GM12878 (cell line): ENCODE measurements at regions not wholly inside any gene's neighbourhood (a gene's known extent, or its start where the extent isn't known, plus 50 kb on each side); places are given as distances from the start of the nearest gene placed in this dataset.

Experiments
- ATAC-seq: fragments of 200-7000 bp; cut with Tn5 transposase; 3 replicates; pipeline ENCODE4 v1.9.1; 2020; ENCODE audit warnings: mild to moderate bottlenecking, moderate library complexity
- BruUV-seq: library from RNA; stranded (reverse); fragments of 400-500 nt; replicated peaks from 2 replicates; lab custom pipeline; 2021; lab: Mats Ljungman, UMichigan
- CTCF ChIA-PET: fragments of 300-600 bp; sonication (Branson Sonifier 250); formaldehyde crosslinking; extraction: SDS; loops from one replicate; lab custom pipeline; 2021; ENCODE audit warnings: inconsistent platforms; lab: Yijun Ruan, JAX
- POLR2A ChIA-PET: fragments of 350-600 bp; formaldehyde crosslinking; extraction: SDS; loops from one replicate; lab custom pipeline; 2021; ENCODE audit warnings: inconsistent platforms; lab: Charles Lee
- RAD21 ChIA-PET: fragments of 300-600 bp; sonication (Branson Sonifier 250); formaldehyde crosslinking; loops from one replicate; lab custom pipeline; 2023; ENCODE audit warnings: antibody characterized with exemption; ENCODE audit not compliant: unreplicated experiment; lab: Charles Lee
- SMC1A ChIA-PET: fragments of 300-600 bp; sonication (Branson Sonifier 250); formaldehyde crosslinking; loops from one replicate; lab custom pipeline; 2023; ENCODE audit not compliant: unreplicated experiment, uncharacterized antibody; lab: Charles Lee
- DNase-seq: peaks from one replicate; pipeline ENCODE4 v3.0.0-alpha.2; 2011; ENCODE audit warnings: low read depth, low spot score
- FAIRE-seq: peaks from 3 replicates; lab custom pipeline; 2011; peaks lifted over from hg19 to GRCh38; lab: Jason Lieb, UNC
- H2AFZ ChIP-seq: 2 replicates; pipeline ENCODE4 v1.6.0; 2011; ENCODE audit warnings: low read depth, low read length, control low read depth; ENCODE audit not compliant: control insufficient read depth
- H3K27ac ChIP-seq: 2 replicates; pipeline ENCODE4 v1.5.1; 2011; ENCODE audit warnings: control low read depth; ENCODE audit not compliant: control insufficient read depth, insufficient read depth
- H3K27me3 ChIP-seq, 2 experiments: replicated peaks in 1 of 2; 2 replicates each; pipeline versions ENCODE4 v1.6.0 to v1.6.1; 2011; ENCODE audit warnings: low read length in 1 of 2; ENCODE audit not compliant: control insufficient read depth in 2 of 2, insufficient read depth in 2 of 2
- H3K36me3 ChIP-seq, 2 experiments: 2 replicates each; pipeline ENCODE4 v1.5.1; 2011; ENCODE audit warnings: low read length in 1 of 2; ENCODE audit not compliant: control insufficient read depth in 2 of 2, insufficient read depth in 2 of 2
- H3K4me1 ChIP-seq: 2 replicates; pipeline ENCODE4 v1.6.1; 2011; ENCODE audit warnings: mild to moderate bottlenecking, low read length, moderate library complexity, mixed read lengths; ENCODE audit not compliant: control insufficient read depth, insufficient read depth
- H3K4me2 ChIP-seq: 2 replicates; pipeline ENCODE4 v1.6.0; 2011; ENCODE audit warnings: control low read depth; ENCODE audit not compliant: control insufficient read depth, insufficient read depth
- H3K4me3 ChIP-seq: fragments of 200-600 bp; sonication (generic); 2 replicates; pipeline ENCODE4 v1.5.1; 2016
- H3K79me2 ChIP-seq: 2 replicates; pipeline ENCODE4 v1.6.0; 2011; ENCODE audit warnings: low read length; ENCODE audit not compliant: control insufficient read depth, insufficient read depth
- H3K9ac ChIP-seq: 2 replicates; pipeline ENCODE4 v1.8.0; 2011; ENCODE audit warnings: low read length, control low read depth, mixed read lengths; ENCODE audit not compliant: control insufficient read depth, insufficient read depth
- H3K9me3 ChIP-seq: replicated peaks from 3 replicates; pipeline ENCODE4 v1.5.1; 2011; ENCODE audit warnings: mild to moderate bottlenecking, low read length; ENCODE audit not compliant: control insufficient read depth, insufficient read depth
- H4K20me1 ChIP-seq: 2 replicates; pipeline ENCODE4 v1.6.0; 2011; ENCODE audit not compliant: control insufficient read depth, insufficient read depth
- CHD2 ChIP-seq: IDR thresholded peaks from 2 replicates; pipeline ENCODE4 v1.6.1; 2011; ENCODE audit warnings: low read depth, low read length, improper control_type of control experiment, borderline replicate concordance
- EZH2 ChIP-seq: IDR thresholded peaks from 2 replicates; pipeline ENCODE4 v1.6.1; 2012; ENCODE audit warnings: low read depth, mild to moderate bottlenecking, control low read depth, inconsistent platforms, low read length, borderline replicate concordance; ENCODE audit not compliant: control insufficient read depth
- GABPA ChIP-seq: IDR thresholded peaks from 2 replicates; pipeline ENCODE4 v1.6.1; 2014; ENCODE audit warnings: antibody characterized with exemption, low read depth, mild to moderate bottlenecking, inconsistent platforms
- IRF4 ChIP-seq: IDR thresholded peaks from 2 replicates; pipeline ENCODE4 v1.6.1; 2011; ENCODE audit warnings: low read depth, low read length
- JUNB ChIP-seq: IDR thresholded peaks from 2 replicates; pipeline ENCODE4 v1.6.1; 2016; ENCODE audit warnings: antibody characterized with exemption, mild to moderate bottlenecking
- LARP7 ChIP-seq: fragments of 450-650 bp; IDR thresholded peaks from 2 replicates; pipeline ENCODE4 v1.6.1; 2017; ENCODE audit warnings: mild to moderate bottlenecking
- NFYB ChIP-seq: IDR thresholded peaks from 2 replicates; pipeline ENCODE4 v1.6.1; 2011; ENCODE audit warnings: low read depth, mild to moderate bottlenecking, low read length, improper control_type of control experiment, moderate library complexity; ENCODE audit not compliant: insufficient read depth
- POU2F2 ChIP-seq: IDR thresholded peaks from 3 replicates; pipeline ENCODE4 v1.6.1; 2011; ENCODE audit warnings: low read depth, mild to moderate bottlenecking, low read length, borderline replicate concordance
- RELA ChIP-seq: fragments of 450-650 bp; IDR thresholded peaks from 2 replicates; pipeline ENCODE4 v1.8.0; 2014; ENCODE audit warnings: borderline replicate concordance; ENCODE audit not compliant: partially characterized antibody
- SMARCA5 ChIP-seq: fragments of 450-650 bp; IDR thresholded peaks from 2 replicates; pipeline ENCODE4 v1.6.1; 2017; ENCODE audit warnings: mild to moderate bottlenecking
- SUZ12 ChIP-seq: fragments of 200-600 bp; sonication (generic); IDR thresholded peaks from one replicate; pipeline ENCODE4 v1.6.1; 2018; ENCODE audit warnings: antibody characterized with exemption, mild to moderate bottlenecking; ENCODE audit not compliant: unreplicated experiment
- TCF3 ChIP-seq: IDR thresholded peaks from 2 replicates; pipeline ENCODE4 v1.6.1; 2012; ENCODE audit warnings: low read depth, mild to moderate bottlenecking, low read length, borderline replicate concordance; ENCODE audit not compliant: insufficient read depth
- ZBED1 ChIP-seq: IDR thresholded peaks from 2 replicates; pipeline ENCODE4 v1.6.1; 2016; ENCODE audit warnings: borderline replicate concordance
- WGBS: methylation state at CpG from one replicate; pipeline ENCODE4 v1.1.6; 2016; ENCODE audit warnings: low lambda C conversion rate; ENCODE audit not compliant: insufficient replicate concordance, insufficient coverage; ENCODE audit errors: missing lambda C conversion rate; 5-methylcytosine and 5-hydroxymethylcytosine counted together
- in situ Hi-C: fragments of 300-500 bp; cut with MboI; formaldehyde crosslinking; loops from 9 replicates; pipeline ENCODE4 v1.14.3; 2018; ENCODE audit warnings: mixed read lengths
- intact Hi-C: fragments of 100-400 bp; cut with micrococcal nuclease; formaldehyde crosslinking; loops from one replicate; pipeline ENCODE4 v1.14.2; 2022; ENCODE audit not compliant: unreplicated experiment
- TF ChIP-seq, protein P1 (sequence below): fragments of 450-650 bp; formaldehyde crosslinking; IDR thresholded peaks from 2 replicates; pipeline ENCODE4 v1.4.0; 2020; ENCODE audit warnings: mild to moderate bottlenecking, moderate library complexity
- TF ChIP-seq, protein P2 (sequence below): fragments of 450-650 bp; IDR thresholded peaks from 2 replicates; pipeline ENCODE4 v1.6.1; 2017; ENCODE audit warnings: mild to moderate bottlenecking, moderate library complexity

DNA sequence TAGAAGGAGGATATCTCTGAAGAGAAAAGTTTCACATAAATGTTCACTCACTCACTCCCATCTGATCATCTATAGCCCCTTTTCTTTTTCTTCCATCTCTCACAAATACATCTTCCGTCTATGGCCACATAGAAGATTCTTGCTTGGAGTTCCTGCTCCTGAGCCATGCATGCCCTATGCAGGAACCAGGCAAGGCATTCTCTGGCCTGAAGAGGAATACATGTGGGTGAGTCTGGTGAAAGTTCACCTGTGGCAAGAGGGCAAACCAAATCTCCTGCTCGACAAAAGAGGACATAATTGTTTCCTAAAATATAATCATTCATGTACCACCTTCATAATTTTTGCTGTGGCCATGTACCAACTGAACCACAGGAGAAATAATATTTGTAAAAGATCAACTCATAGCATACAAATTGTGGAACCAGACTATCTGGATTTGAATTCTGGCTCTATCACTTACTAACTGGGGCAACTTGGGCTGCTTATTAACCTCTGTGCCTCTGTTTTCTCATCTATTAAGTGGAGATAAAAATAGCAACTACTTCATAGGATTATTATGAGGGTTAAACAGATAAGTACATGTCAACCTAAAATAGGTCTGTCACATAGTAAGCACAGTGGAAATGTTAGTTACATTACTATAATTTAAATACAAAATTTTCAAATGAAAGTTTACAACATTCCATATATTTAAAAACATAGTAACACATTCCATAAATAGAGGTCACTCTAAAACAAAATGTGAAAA, 121.2 kb upstream of the NFIB start:
- in situ Hi-C loops: no loop called here
- no peaks in the 10 kb centered on the region for H3K27me3 ChIP-seq
- no peak for FAIRE-seq

More for the DNA sequence above, 121.2 kb upstream of the NFIB start:
- TF ChIP-seq IRF4: no peak
- no peak for TF ChIP-seq POU2F2
- TF ChIP-seq LARP7: no peak
- no peak for TF ChIP-seq TCF3
- no peak for TF ChIP-seq SMARCA5
- TF ChIP-seq GABPA: no peak
- TF ChIP-seq ZBED1: no peak
- TF ChIP-seq, protein P1, sequence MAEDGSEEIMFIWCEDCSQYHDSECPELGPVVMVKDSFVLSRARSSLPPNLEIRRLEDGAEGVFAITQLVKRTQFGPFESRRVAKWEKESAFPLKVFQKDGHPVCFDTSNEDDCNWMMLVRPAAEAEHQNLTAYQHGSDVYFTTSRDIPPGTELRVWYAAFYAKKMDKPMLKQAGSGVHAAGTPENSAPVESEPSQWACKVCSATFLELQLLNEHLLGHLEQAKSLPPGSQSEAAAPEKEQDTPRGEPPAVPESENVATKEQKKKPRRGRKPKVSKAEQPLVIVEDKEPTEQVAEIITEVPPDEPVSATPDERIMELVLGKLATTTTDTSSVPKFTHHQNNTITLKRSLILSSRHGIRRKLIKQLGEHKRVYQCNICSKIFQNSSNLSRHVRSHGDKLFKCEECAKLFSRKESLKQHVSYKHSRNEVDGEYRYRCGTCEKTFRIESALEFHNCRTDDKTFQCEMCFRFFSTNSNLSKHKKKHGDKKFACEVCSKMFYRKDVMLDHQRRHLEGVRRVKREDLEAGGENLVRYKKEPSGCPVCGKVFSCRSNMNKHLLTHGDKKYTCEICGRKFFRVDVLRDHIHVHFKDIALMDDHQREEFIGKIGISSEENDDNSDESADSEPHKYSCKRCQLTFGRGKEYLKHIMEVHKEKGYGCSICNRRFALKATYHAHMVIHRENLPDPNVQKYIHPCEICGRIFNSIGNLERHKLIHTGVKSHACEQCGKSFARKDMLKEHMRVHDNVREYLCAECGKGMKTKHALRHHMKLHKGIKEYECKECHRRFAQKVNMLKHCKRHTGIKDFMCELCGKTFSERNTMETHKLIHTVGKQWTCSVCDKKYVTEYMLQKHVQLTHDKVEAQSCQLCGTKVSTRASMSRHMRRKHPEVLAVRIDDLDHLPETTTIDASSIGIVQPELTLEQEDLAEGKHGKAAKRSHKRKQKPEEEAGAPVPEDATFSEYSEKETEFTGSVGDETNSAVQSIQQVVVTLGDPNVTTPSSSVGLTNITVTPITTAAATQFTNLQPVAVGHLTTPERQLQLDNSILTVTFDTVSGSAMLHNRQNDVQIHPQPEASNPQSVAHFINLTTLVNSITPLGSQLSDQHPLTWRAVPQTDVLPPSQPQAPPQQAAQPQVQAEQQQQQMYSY (CRISPR knock-in tag): no peak
- TF ChIP-seq JUNB: no peak
- TF ChIP-seq NFYB: no peak
- TF ChIP-seq, protein P2, sequence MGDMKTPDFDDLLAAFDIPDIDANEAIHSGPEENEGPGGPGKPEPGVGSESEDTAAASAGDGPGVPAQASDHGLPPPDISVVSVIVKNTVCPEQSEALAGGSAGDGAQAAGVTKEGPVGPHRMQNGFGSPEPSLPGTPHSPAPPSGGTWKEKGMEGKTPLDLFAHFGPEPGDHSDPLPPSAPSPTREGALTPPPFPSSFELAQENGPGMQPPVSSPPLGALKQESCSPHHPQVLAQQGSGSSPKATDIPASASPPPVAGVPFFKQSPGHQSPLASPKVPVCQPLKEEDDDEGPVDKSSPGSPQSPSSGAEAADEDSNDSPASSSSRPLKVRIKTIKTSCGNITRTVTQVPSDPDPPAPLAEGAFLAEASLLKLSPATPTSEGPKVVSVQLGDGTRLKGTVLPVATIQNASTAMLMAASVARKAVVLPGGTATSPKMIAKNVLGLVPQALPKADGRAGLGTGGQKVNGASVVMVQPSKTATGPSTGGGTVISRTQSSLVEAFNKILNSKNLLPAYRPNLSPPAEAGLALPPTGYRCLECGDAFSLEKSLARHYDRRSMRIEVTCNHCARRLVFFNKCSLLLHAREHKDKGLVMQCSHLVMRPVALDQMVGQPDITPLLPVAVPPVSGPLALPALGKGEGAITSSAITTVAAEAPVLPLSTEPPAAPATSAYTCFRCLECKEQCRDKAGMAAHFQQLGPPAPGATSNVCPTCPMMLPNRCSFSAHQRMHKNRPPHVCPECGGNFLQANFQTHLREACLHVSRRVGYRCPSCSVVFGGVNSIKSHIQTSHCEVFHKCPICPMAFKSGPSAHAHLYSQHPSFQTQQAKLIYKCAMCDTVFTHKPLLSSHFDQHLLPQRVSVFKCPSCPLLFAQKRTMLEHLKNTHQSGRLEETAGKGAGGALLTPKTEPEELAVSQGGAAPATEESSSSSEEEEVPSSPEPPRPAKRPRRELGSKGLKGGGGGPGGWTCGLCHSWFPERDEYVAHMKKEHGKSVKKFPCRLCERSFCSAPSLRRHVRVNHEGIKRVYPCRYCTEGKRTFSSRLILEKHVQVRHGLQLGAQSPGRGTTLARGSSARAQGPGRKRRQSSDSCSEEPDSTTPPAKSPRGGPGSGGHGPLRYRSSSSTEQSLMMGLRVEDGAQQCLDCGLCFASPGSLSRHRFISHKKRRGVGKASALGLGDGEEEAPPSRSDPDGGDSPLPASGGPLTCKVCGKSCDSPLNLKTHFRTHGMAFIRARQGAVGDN: no peak
- no peak for TF ChIP-seq SUZ12
- TF ChIP-seq RELA: no peak
- TF ChIP-seq EZH2: no peak
- TF ChIP-seq CHD2: no peak
- no TSS peak for BruUV-seq
- Histone ChIP-seq H3K4me1 (no peaks in the 10 kb centered on the region), H3K4me2 (no peak overlapping the region), H3K9ac (no peak overlapping the region), H3K79me2 (no peaks in the 10 kb centered on the region), H3K27ac (no peak overlapping the region), H3K4me3 (no peak overlapping the region), H3K36me3 (no peaks in the 10 kb centered on the region), H4K20me1 (no peaks in the 10 kb centered on the region), H2AFZ (no peak overlapping the region), H3K9me3 (no peaks in the 10 kb centered on the region)
- ChIA-PET SMC1A (interaction anchor here (0.8 to 2.0 kb wide), 2 partner anchors 14 to 1008 kb away, joined by 3 to 14 read pairs; no protein-coding TSS in a partner anchor), POLR2A (no interaction called here), CTCF (interaction anchor here (1.3 to 2.9 kb wide), 4 partner anchors 8 to 1007 kb away, joined by 5 to 24 read pairs (median 10); no protein-coding TSS in a partner anchor), RAD21 (no interaction called here)
- DNase-seq (no peak), ATAC-seq (no peak)
- 36% methylated on average over 2 of the region's 2 CpGs for WGBS
- intact Hi-C loops: no loop called here
